Uterus (tissue), 2 donors: ENCODE measurements at regions not wholly inside any gene's neighbourhood (a gene's known extent, or its start where the extent isn't known, plus 50 kb on each side); places are given as distances from the start of the nearest gene placed in this dataset.

Source experiments
- CTCF ChIP-seq, 4 experiments: fragments of 200-600 bp in 2 of 4; fragments of 450-650 bp in 2 of 4; sonication (generic) in 2 of 4; IDR thresholded peaks; one replicate each; pipeline ENCODE4 v1.5.1; 2016 to 2019; ENCODE audit warnings: antibody characterized with exemption in 4 of 4, mild to moderate bottlenecking in 2 of 4, moderate library complexity in 1 of 4
- POLR2A ChIP-seq, 2 donors: fragments of 450-650 bp; IDR thresholded peaks; one replicate each; pipeline ENCODE4 v1.6.1; 2016; ENCODE audit warnings: antibody characterized with exemption in 2 of 2, mild to moderate bottlenecking in 1 of 2, moderate library complexity in 1 of 2

- TF ChIP-seq CTCF (IDR thresholded peaks at IDR 0.05): no peak
- no peak for TF ChIP-seq POLR2A (IDR thresholded peaks at IDR 0.05)
Observed at GRCh38 chr5:141743866-141744272, 61.8 kb upstream of the ARAP3 start.
